ENCODE measurements at regions not wholly inside any gene's neighbourhood (a gene's known extent, or its start where the extent isn't known, plus 50 kb on each side); places are given as distances from the start of the nearest gene placed in this dataset.

DNA sequence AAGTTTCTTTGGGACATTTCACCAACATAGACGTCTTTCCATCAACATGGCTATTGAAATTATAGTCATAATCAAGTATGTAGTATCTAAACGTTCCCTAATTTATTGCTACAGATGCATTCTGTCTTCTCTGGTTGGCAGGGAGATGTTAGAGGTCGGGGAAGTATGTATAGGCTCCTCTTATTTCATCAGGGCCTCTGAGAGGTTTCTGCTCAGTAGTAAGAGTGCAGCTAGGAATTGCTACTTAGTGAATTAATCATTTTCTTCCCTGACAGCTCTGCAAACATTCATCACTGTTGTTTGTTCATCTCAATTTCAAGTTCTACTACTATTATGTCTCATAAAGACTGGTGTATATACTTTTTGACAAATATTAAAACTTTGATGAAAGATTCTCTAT lies 309.7 kb upstream of the NR2F2 start:
- Mint-ChIP-seq H3K27ac (no peak overlapping the region), H3K36me3 (no peaks in the 10 kb centered on the region)

DNA sequence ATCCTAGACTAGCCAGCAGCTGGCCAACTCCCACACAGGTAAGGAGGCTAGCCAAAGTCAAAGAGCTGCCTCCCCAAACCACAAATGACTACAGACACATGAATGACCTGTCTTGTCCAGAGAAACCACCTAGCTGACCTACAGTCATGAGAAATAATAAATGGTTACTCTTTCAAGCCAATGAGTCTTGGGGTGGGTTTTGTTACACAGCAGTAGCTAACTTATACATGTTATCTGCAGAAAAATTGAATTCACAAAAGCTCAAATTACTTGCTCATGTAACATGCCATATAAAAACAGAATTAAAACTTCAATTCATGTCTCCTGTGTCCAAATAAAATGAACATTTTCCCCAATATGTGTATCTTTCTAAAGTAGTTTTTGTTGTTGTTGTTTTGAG lies 307.4 kb upstream of the NR2F2 start:
- Mint-ChIP-seq H3K27ac (no peak overlapping the region), H3K9me3 (no peaks in the 10 kb centered on the region), H3K27me3 (peaks cover 18% of the 10 kb centered on the region), H3K36me3 (no peaks in the 10 kb centered on the region), H3K4me3 (no peak overlapping the region), H3K4me1 (no peaks in the 10 kb centered on the region)
- no peak for DNase-seq

More for the DNA sequence above, 309.7 kb upstream of the NR2F2 start:
- H3K4me3 Mint-ChIP-seq, result no peak overlapping the region
- no peak for DNase-seq
- no peaks in the 10 kb centered on the region for H3K4me1 Mint-ChIP-seq
- H3K27me3 Mint-ChIP-seq, result peaks cover 20% of the 10 kb centered on the region
- H3K9me3 Mint-ChIP-seq, result no peaks in the 10 kb centered on the region

DNA sequence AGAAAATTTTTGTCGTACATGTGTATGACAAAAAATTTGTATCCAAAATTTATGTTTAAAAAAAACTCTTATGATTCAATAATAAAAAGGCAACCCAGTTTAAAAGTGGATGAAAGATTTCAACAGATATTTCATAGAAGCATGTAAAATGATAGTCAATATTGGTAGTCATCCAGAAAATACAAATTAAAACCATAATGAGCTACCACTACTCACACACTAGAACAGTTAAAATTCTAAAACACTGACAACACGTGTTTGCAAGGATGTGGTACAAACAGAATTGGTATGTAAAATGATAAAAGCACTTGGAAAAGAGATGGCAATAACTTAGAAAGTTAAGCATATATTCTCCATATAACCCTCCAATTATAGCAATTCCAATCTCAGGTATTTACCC lies 303.0 kb upstream of the NR2F2 start:
- H3K4me1 Mint-ChIP-seq, result no peaks in the 10 kb centered on the region
- H3K9me3 Mint-ChIP-seq, result no peaks in the 10 kb centered on the region
- DNase-seq, result no peak
- no peaks in the 10 kb centered on the region for H3K36me3 Mint-ChIP-seq
- H3K27me3 Mint-ChIP-seq, result peaks cover 20% of the 10 kb centered on the region
- H3K27ac Mint-ChIP-seq, result no peak overlapping the region
- H3K4me3 Mint-ChIP-seq, result no peak overlapping the region

DNA sequence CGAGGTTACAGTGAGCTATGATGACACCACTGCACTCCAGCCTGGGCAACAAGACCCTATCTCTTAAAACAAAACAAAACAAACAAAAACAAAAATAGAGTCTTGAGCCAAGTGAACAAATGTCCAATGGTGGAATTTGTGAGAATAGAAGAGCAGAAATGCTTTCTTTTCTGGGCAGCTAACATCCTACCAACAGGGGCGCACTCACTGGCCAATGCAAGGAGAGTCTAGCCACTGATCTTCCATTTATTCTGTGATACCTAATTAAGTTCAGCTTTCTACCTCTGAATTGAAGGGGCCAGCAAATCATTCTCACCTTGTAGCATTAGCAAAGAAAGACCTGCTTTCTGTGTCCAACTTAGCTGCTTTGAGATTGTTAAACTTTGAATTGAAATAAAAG lies 301.9 kb upstream of the NR2F2 start:
- Mint-ChIP-seq H3K27me3 (peaks cover 18% of the 10 kb centered on the region), H3K27ac (no peak overlapping the region), H3K9me3 (no peaks in the 10 kb centered on the region), H3K4me1 (no peaks in the 10 kb centered on the region), H3K36me3 (no peaks in the 10 kb centered on the region), H3K4me3 (no peak overlapping the region)
- no peak for DNase-seq

DNA sequence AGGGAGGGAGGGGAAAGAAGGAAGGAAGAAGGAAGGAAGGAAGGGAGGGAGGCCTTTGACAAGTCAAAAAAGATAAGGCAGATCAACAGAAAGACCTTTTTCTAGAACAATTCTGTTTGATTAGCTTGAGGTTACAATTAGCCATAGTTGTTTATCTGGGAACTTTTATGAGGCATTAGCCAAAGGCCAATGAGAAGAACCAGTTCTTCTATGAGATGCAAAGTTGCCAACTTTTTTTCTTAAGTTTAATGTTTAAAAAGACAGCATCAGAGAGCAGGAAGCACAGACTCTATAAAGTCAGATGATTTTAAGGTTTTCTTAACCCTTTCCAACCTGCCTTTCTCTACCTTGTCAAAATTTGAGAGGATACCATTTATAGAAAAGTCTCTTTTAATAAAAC lies 301.3 kb upstream of the NR2F2 start:
- Mint-ChIP-seq H3K9me3 (no peaks in the 10 kb centered on the region), H3K4me3 (no peak overlapping the region)

DNA sequence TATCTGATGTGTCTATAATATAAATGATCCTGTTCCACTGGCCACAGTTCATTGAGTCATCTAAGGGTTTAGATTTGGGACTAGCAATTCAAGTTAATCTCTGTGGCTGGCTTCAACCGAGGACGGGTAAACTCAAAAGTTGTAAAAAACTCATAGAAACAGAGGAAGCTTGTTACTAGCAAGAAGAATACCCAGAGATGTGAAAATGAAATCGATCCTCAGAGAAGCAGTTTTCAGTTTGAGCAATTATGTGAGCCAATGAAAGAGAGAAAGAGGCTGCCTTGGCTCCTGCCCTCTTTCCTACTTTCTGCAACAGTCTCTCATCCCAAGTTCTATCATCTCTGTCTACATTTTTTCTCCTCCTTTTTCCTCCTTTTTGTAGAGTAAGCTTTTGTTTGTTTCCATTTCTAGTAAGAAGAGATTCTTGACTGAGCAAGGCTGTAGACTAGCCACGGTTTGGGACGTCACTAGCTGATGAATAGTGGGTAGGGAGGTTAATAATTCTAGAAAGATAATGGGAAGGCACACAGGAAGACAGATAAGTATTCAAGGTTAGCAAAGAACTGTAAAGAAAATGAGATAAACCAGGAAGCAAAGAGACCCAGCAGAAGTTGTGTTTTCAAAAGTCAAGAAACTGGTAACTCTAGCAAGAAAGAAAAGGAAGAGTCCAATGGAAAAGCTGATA lies 298.9 kb upstream of the NR2F2 start:
- H3K9me3 Mint-ChIP-seq, result no peaks in the 10 kb centered on the region
- no peak overlapping the region for H3K27ac Mint-ChIP-seq
- no peaks in the 10 kb centered on the region for H3K36me3 Mint-ChIP-seq
- H3K4me3 Mint-ChIP-seq, result no peak overlapping the region
- peaks cover 37% of the 10 kb centered on the region for H3K27me3 Mint-ChIP-seq
- no peak for DNase-seq
- no peaks in the 10 kb centered on the region for H3K4me1 Mint-ChIP-seq

More for the DNA sequence above, 301.3 kb upstream of the NR2F2 start:
- no peak for DNase-seq
- no peaks in the 10 kb centered on the region for H3K36me3 Mint-ChIP-seq
- H3K27ac Mint-ChIP-seq, result no peak overlapping the region
- peaks cover 15% of the 10 kb centered on the region for H3K27me3 Mint-ChIP-seq
- H3K4me1 Mint-ChIP-seq, result no peaks in the 10 kb centered on the region

DNA sequence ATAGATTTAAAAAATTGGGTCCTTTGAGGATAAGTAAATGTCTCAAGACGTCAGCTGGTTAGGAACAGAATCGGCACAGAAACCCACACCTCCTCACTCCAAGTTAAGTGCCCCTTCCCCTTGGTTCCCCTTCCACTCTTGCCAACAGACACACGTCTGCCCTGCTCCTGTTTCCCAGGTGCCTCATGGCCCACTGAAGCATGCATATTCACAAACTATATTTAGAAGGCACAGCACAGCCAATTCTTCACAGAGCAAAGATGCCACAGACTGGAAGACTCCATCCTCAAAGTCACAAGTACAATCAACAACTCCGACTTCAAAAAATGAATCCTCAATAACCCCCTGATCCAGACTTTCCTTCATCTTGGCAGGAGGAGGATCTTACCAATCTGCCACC lies 295.4 kb upstream of the NR2F2 start:
- Mint-ChIP-seq H3K4me3 (no peak overlapping the region), H3K27ac (no peak overlapping the region), H3K36me3 (no peaks in the 10 kb centered on the region), H3K27me3 (peaks cover 65% of the 10 kb centered on the region), H3K4me1 (peaks cover 7% of the 10 kb centered on the region), H3K9me3 (no peaks in the 10 kb centered on the region)
- DNase-seq, result no peak

DNA sequence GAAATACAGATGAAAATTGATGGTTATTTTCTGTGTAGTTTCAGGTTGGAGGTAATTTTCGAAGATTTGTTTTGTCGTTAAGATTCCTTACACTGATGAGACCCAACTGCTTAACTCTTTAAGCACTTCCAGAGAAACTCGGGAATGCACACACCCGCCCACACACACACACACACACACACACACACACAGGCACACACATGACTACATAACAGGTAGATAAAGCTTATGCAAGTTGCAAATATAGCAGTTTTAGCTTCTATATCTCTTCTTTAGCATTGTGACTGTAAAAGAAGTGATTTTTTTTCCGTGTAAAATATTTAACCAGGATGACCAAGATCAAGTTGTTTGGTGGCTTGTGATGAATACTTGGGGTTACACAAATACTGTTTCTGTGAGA lies 294.9 kb upstream of the NR2F2 start:
- Mint-ChIP-seq H3K36me3 (no peaks in the 10 kb centered on the region), H3K27ac (no peak overlapping the region), H3K27me3 (peaks cover 69% of the 10 kb centered on the region), H3K4me1 (peaks cover 7% of the 10 kb centered on the region), H3K4me3 (no peak overlapping the region), H3K9me3 (no peaks in the 10 kb centered on the region)
- no peak for DNase-seq

DNA sequence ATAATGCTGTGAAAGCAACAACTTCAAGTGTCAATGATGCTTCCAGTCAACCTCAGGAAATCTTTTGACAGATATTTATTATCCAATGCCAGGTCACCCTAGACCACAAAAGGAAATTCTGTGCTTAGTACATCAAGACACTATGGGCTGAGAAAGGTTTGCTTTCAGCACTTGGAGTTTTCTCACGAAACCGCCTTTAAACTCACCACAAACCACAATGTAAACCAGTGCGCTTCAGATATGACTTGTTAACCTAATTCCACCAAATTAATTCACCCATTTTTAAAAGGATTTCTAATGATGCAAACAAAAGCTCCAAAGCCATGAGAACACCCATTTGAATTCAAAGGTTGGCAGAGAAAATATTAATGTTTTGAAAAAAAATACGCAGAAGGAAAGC lies 292.9 kb upstream of the NR2F2 start:
- Mint-ChIP-seq H3K9me3 (no peaks in the 10 kb centered on the region), H3K27me3 (peaks cover 80% of the 10 kb centered on the region), H3K27ac (no peak overlapping the region), H3K4me3 (no peak overlapping the region), H3K4me1 (peaks cover 7% of the 10 kb centered on the region), H3K36me3 (no peaks in the 10 kb centered on the region)
- peak; percentile 5 for DNase-seq

DNA sequence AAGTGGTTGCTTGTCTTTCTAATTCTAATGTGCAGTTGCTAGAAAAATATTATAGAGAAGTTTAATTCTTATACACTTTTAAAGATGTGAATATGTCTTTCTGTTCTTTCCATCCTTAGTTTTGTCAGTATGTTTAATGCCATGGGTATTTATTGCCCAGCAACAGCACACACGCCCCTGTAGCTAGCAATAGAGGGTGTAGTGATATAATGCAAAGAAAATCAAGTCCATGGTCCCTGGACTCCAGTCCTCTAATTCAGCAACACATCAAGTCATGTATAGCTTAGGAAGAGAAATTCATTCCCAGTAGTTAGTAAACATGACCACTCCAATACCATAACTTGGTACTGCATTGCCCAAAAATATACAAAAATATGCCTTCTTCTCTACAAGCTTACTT lies 292.4 kb upstream of the NR2F2 start:
- peaks cover 7% of the 10 kb centered on the region for H3K4me1 Mint-ChIP-seq
- DNase-seq, result no peak
- H3K9me3 Mint-ChIP-seq, result no peaks in the 10 kb centered on the region
- H3K27me3 Mint-ChIP-seq, result peaks cover 82% of the 10 kb centered on the region
- H3K36me3 Mint-ChIP-seq, result no peaks in the 10 kb centered on the region
- H3K27ac Mint-ChIP-seq, result no peak overlapping the region
- H3K4me3 Mint-ChIP-seq, result no peak overlapping the region

DNA sequence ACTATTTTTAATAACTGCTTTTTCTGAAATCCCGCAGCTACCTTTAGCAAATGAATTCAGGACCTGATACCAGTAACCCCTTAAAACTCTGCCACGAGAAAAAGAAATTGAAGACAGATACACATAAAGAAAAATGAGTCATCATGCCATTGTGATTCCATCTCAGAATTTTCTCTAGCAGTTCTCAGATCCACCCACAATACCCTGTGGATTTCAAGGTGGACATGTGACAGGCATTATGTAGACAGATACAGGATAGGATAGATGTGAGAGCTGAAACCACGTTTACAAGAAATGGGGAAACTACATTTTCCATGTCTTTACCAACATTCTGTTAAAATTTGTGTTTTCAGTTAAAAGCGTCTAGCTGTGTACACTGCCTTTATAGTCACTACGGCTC lies 291.9 kb upstream of the NR2F2 start:
- H3K4me3 Mint-ChIP-seq, result no peak overlapping the region
- peaks cover 7% of the 10 kb centered on the region for H3K4me1 Mint-ChIP-seq
- H3K36me3 Mint-ChIP-seq, result no peaks in the 10 kb centered on the region
- H3K27me3 Mint-ChIP-seq, result peaks cover 82% of the 10 kb centered on the region
- no peak overlapping the region for H3K27ac Mint-ChIP-seq
- DNase-seq, result no peak
- no peaks in the 10 kb centered on the region for H3K9me3 Mint-ChIP-seq

DNA sequence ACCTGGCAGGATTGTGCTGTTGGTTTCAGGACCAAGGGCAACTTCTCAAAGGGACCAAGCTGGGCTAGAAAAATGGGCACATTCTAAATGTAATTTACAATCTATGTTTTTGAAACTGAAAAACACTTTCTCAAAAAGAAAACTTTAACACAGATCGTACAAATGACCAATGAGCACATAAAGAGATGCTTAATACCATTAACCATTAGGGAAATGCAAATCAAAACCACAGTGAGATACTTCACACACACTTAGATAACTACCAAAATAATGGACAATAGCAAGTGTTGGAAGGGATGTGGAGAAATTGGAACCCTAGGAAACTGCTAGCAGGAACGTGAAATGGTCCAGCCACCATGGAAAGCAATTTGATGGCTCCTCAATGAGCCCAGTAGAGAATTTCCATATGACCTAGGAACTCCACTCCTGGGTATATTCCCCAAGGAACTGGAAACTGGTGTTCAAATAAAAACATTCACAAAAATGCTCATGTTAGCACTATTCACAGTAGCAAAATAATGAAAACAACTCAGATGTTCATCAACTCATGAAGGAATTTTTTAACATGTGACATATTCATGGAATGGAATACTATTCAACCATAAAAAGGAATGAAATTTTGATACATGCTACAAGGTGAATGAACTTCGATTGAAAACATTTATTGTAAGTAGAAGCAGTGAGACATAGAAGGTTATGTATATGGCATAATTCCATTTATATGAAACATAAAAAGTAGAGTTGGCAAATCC lies 288.3 kb upstream of the NR2F2 start:
- H3K27ac Mint-ChIP-seq, result no peak overlapping the region
- H3K27me3 Mint-ChIP-seq, result peaks cover 86% of the 10 kb centered on the region
- no peaks in the 10 kb centered on the region for H3K36me3 Mint-ChIP-seq
- no peaks in the 10 kb centered on the region for H3K9me3 Mint-ChIP-seq
- no peak overlapping the region for H3K4me3 Mint-ChIP-seq
- no peak for DNase-seq
- H3K4me1 Mint-ChIP-seq, result peaks cover 6% of the 10 kb centered on the region

DNA sequence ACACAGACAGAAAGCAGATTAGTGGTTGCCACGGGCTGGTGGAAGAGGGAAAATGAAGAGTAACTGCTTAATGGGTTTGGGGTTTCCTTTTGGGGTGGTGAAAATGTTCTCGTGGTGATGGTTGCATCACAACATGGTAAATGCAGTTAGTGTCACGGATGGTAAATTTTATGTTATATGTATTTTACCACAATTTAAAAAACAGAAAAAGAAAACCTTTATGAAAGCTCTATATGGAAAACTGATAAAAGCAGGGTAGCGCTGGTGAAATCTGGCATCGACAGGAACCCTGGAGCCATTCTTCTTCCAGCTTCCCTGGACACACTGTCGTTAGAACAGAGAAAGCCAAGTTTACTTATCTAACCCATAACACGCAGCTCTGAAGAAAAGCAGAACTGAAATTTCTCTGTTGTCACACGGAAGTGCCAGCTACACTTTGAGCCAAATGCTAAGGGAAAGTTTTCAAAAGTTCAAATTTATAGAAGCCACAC lies 287.7 kb upstream of the NR2F2 start:
- no peak for DNase-seq
- Mint-ChIP-seq H3K27me3 (peaks cover 84% of the 10 kb centered on the region), H3K9me3 (no peaks in the 10 kb centered on the region)

DNA sequence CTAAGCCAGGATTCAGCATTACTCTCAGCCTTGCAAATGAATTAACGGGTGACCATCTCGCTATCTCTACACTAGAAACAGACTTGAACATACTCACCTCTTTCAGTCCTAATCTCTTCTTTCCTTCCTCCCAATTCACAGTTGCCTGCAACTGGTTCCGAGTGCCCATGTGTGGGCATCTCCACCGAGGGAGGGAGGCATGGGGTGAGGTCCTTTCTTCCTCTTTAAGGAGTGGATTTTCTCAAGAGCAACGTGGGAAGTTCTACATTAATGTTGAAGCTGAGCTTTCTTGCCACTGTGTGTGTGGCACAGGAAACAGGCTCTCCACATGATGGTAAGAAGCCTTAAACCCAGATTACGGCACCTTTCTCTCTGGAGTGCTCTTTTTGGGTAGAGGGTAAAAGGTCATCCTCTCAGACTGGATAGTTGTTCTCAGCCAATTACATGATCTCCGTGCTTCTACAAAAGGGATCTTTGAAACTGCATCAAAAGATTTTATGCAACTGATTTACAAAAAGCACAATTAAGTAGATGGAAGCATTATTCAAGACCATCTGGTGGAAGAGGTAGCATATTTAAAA lies 286.8 kb upstream of the NR2F2 start:
- peaks cover 81% of the 10 kb centered on the region for H3K27me3 Mint-ChIP-seq
- H3K27ac Mint-ChIP-seq, result no peak overlapping the region
- no peak for DNase-seq
- no peaks in the 10 kb centered on the region for H3K4me1 Mint-ChIP-seq
- H3K36me3 Mint-ChIP-seq, result no peaks in the 10 kb centered on the region
- no peak overlapping the region for H3K4me3 Mint-ChIP-seq
- H3K9me3 Mint-ChIP-seq, result no peaks in the 10 kb centered on the region

More for the DNA sequence above, 287.7 kb upstream of the NR2F2 start:
- Mint-ChIP-seq H3K27ac (no peak overlapping the region), H3K4me1 (peaks cover under 1% of the 10 kb centered on the region), H3K36me3 (no peaks in the 10 kb centered on the region), H3K4me3 (no peak overlapping the region)

DNA sequence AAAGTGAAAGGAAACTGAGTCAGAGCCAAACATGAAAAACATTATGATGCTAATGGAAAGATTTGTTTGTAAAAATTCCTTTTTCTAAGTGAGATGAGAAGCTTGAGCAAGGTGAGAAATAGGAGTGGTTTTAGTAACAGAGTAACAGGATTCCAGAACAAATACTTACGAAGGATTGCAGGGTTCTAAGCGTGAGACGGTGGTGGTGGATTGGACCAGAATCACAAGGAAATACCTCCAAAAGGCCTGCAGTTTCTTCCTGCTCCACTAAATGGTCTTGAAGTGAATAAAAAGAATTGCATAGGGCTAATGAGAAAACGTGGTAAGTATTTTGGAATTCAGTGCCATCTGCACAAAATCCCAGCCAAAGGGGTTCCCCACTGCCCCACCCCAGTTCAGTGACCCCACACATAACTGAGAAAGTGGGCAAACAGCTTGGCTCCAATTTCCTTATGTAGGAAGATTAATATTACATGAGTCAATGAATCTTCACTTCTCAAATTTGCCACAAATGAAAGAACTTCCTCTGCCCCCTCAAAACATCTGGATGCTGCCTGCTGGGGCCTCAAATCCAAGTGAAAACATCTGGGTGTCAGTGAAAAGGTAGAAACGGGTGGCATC lies 283.8 kb upstream of the NR2F2 start:
- no peaks in the 10 kb centered on the region for H3K9me3 Mint-ChIP-seq
- no peaks in the 10 kb centered on the region for H3K4me1 Mint-ChIP-seq
- no peak overlapping the region for H3K4me3 Mint-ChIP-seq
- no peak overlapping the region for H3K27ac Mint-ChIP-seq
- H3K36me3 Mint-ChIP-seq, result no peaks in the 10 kb centered on the region
- peaks cover 79% of the 10 kb centered on the region for H3K27me3 Mint-ChIP-seq
- DNase-seq, result no peak
